VCaP (cell line): ENCODE measurements at regions not wholly inside any gene's neighbourhood (a gene's known extent, or its start where the extent isn't known, plus 50 kb on each side); places are given as distances from the start of the nearest gene placed in this dataset.

Experiments
- H3K27ac ChIP-seq: fragments of 450-650 bp; 2 replicates; pipeline ENCODE4 v1.5.1; 2017
- CTCF ChIP-seq: fragments of 450-650 bp; conservative IDR thresholded peaks from 2 replicates; pipeline ENCODE4 v1.5.1; 2017; ENCODE audit warnings: mild to moderate bottlenecking, moderate library complexity

GRCh38 chr6:23688650-23689049 is 437.4 kb upstream of the NRSN1 start:
- TF ChIP-seq CTCF: no peak
- H3K27ac ChIP-seq: peak overlapping the region; percentile 96; the same call in 1 of the 2 replicates

GRCh38 chr6:23690453-23691049 is 435.5 kb upstream of the NRSN1 start:
- H3K27ac ChIP-seq: peak overlapping the region; percentile 96
- no peak for TF ChIP-seq CTCF

GRCh38 chr6:23692184-23692583 is 433.8 kb upstream of the NRSN1 start:
- peak overlapping the region; percentile 96 for H3K27ac ChIP-seq
- no peak for TF ChIP-seq CTCF

GRCh38 chr6:23696992-23697391 is 429.0 kb upstream of the NRSN1 start:
- H3K27ac ChIP-seq: peak overlapping the region; percentile 94
- no peak for TF ChIP-seq CTCF

- TF ChIP-seq CTCF: no peak
- H3K27ac ChIP-seq: no peak overlapping the region
Observed at GRCh38 chr6:23704479-23705052, 421.4 kb upstream of the NRSN1 start.

GRCh38 chr6:23705697-23706096 is 420.3 kb upstream of the NRSN1 start:
- no peak overlapping the region for H3K27ac ChIP-seq
- no peak for TF ChIP-seq CTCF

- no peak overlapping the region; the same call in 1 of the 2 replicates for H3K27ac ChIP-seq
- TF ChIP-seq CTCF: no peak
Observed at GRCh38 chr6:23712756-23713155, 413.3 kb upstream of the NRSN1 start.
